ENCODE measurements at regions not wholly inside any gene's neighbourhood (a gene's known extent, or its start where the extent isn't known, plus 50 kb on each side); places are given as distances from the start of the nearest gene placed in this dataset.

- no peaks in the 10 kb centered on the region for H3K36me3 Mint-ChIP-seq (ENCODE audit: unreplicated experiment)
- H3K27me3 Mint-ChIP-seq (ENCODE audit: unreplicated experiment) = peaks cover 2% of the 10 kb centered on the region
- H3K4me3 Mint-ChIP-seq (ENCODE audit: unreplicated experiment) = no peak overlapping the region
- H3K4me1 Mint-ChIP-seq (ENCODE audit: low read depth, unreplicated experiment) = peaks cover 6% of the 10 kb centered on the region
- no peak for TF ChIP-seq CTCF (IDR thresholded peaks at IDR 0.05; ENCODE audit: partially characterized antibody, unreplicated experiment)
- DNase-seq = no peak
- no peaks in the 10 kb centered on the region for H3K9me3 Mint-ChIP-seq (ENCODE audit: unreplicated experiment)
- no peak overlapping the region for H3K27ac Mint-ChIP-seq (ENCODE audit: unreplicated experiment)
Observed at GRCh38 chr12:114302606-114303315, 103.2 kb downstream of the TBX5 start.

GRCh38 chr12:114302117-114302516 is 103.8 kb downstream of the TBX5 start:
- no peak for TF ChIP-seq CTCF (IDR thresholded peaks at IDR 0.05; ENCODE audit: partially characterized antibody, unreplicated experiment)
- Mint-ChIP-seq H3K9me3 (ENCODE audit: unreplicated experiment) (no peaks in the 10 kb centered on the region), H3K36me3 (ENCODE audit: unreplicated experiment) (no peaks in the 10 kb centered on the region), H3K27ac (ENCODE audit: unreplicated experiment) (no peak overlapping the region), H3K4me1 (ENCODE audit: low read depth, unreplicated experiment) (peaks cover 6% of the 10 kb centered on the region), H3K4me3 (ENCODE audit: unreplicated experiment) (no peak overlapping the region), H3K27me3 (ENCODE audit: unreplicated experiment) (peaks cover 2% of the 10 kb centered on the region)
- DNase-seq = peak; percentile 27

GRCh38 chr12:114294303-114294685 is 111.7 kb downstream of the TBX5 start:
- Mint-ChIP-seq H3K4me3 (ENCODE audit: unreplicated experiment) (no peak overlapping the region), H3K36me3 (ENCODE audit: unreplicated experiment) (peaks cover 3% of the 10 kb centered on the region), H3K9me3 (ENCODE audit: unreplicated experiment) (no peaks in the 10 kb centered on the region), H3K27me3 (ENCODE audit: unreplicated experiment) (peaks cover 2% of the 10 kb centered on the region), H3K4me1 (ENCODE audit: low read depth, unreplicated experiment) (no peaks in the 10 kb centered on the region), H3K27ac (ENCODE audit: unreplicated experiment) (no peak overlapping the region)
- no peak for DNase-seq
- no peak for TF ChIP-seq CTCF (IDR thresholded peaks at IDR 0.05; ENCODE audit: partially characterized antibody, unreplicated experiment)

GRCh38 chr12:114293571-114294302 is 112.2 kb downstream of the TBX5 start:
- no peak overlapping the region for H3K27ac Mint-ChIP-seq (ENCODE audit: unreplicated experiment)
- H3K36me3 Mint-ChIP-seq (ENCODE audit: unreplicated experiment) = peaks cover 3% of the 10 kb centered on the region
- no peaks in the 10 kb centered on the region for H3K9me3 Mint-ChIP-seq (ENCODE audit: unreplicated experiment)
- peaks cover 2% of the 10 kb centered on the region for H3K27me3 Mint-ChIP-seq (ENCODE audit: unreplicated experiment)
- no peak for TF ChIP-seq CTCF (IDR thresholded peaks at IDR 0.05; ENCODE audit: partially characterized antibody, unreplicated experiment)
- no peaks in the 10 kb centered on the region for H3K4me1 Mint-ChIP-seq (ENCODE audit: low read depth, unreplicated experiment)
- no peak overlapping the region for H3K4me3 Mint-ChIP-seq (ENCODE audit: unreplicated experiment)
- DNase-seq = no peak

- Mint-ChIP-seq H3K27me3 (ENCODE audit: unreplicated experiment) (peaks cover 2% of the 10 kb centered on the region), H3K27ac (ENCODE audit: unreplicated experiment) (no peak overlapping the region), H3K4me1 (ENCODE audit: low read depth, unreplicated experiment) (no peaks in the 10 kb centered on the region), H3K9me3 (ENCODE audit: unreplicated experiment) (no peaks in the 10 kb centered on the region), H3K4me3 (ENCODE audit: unreplicated experiment) (no peak overlapping the region), H3K36me3 (ENCODE audit: unreplicated experiment) (peaks cover 3% of the 10 kb centered on the region)
- DNase-seq = no peak
- TF ChIP-seq CTCF (IDR thresholded peaks at IDR 0.05; ENCODE audit: partially characterized antibody, unreplicated experiment) = no peak
Observed at GRCh38 chr12:114293073-114293472, 112.9 kb downstream of the TBX5 start.
